Activated naive CD8-positive, alpha-beta T cell treated with anti-CD3 and anti-CD28 coated beads, Interleukin-2, amount 50 U/mL, for 16 hours (primary cell): ENCODE measurements at regions not wholly inside any gene's neighbourhood (a gene's known extent, or its start where the extent isn't known, plus 50 kb on each side); places are given as distances from the start of the nearest gene placed in this dataset.
"Not testable (repeated sequence)": the region's sequence is repeated elsewhere in the genome, so short reads cannot be mapped to it uniquely, and the experiment has no call there.

Experiments used
- DNase-seq: peaks from one replicate; pipeline ENCODE4 v3.0.0-alpha.2; 2020; ENCODE audit warnings: low read depth, low spot score

DNA sequence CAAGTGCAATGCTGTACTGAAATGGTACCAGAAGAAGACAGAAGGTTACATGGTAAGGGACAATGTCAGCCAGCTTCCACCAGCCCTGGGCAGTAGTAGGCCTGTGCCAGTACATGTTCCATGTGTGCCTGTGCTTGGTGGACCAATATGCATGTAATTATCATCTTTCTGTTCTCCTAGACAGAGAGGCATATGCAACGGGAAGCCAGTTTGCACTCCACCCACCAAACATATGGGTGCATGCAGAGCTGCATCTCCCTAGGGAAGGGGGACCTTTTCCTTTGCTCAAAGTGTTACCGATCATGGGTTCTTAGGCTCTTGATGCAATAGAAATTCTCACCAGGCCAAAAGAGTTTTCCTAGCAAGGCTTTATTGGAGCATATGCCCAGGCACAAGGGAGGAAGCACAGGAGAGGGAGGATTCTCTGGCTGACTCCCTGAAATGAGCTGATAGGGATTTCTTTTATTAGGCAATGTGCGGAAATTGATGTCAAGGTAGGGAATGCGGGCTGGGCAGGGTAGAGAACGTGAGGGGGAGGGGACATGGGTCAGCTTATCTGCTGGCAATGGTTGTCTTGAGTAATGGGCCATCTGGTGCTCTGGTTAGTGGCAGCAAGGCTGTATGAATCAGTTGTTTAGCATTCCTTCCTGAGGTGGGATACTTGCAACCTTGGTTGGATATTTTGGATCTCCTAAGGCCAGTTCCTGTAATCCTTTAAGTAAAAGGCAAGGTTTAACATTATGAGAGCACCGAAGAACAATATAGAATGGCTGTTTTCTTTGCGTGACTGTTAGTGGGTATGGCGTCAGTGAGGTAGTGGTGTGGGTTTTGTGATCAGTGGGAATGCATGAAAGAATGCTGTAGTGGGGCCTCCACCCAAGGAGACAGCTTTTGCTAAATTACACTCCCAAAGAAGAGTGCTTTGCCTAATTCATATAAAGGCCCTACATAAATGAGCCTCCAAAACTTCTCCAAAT lies 102.5 kb downstream of the CDRT15L2 start:
- DNase-seq, result not testable (repeated sequence)

DNA sequence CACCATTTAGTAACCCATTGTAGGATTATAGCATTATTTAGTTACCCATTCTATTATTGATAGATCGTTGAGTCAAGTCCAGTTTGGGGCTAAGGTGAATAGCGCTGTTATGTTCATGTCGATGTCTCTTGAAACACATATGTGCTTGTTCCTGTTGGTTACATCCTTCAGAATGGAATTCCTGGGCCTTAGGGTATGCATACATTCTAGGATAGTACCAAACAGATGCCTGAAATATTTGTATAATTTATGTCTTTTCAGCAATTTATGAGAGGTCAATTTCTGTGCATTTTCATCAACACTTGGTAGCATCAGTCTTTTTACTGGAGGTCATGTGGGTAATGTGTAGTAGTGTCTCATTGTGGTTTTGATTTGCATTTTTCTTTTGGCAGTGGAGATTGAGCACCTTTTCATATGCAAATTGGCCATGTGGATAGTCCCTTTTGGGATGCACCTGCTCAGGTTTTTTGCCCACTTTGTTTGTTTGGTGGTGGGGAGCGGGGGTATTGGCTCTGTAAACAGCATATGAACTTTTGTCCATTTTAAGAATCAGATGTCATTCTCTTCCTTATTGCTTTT lies 104.2 kb downstream of the CDRT15L2 start:
- not testable (repeated sequence) for DNase-seq

DNA sequence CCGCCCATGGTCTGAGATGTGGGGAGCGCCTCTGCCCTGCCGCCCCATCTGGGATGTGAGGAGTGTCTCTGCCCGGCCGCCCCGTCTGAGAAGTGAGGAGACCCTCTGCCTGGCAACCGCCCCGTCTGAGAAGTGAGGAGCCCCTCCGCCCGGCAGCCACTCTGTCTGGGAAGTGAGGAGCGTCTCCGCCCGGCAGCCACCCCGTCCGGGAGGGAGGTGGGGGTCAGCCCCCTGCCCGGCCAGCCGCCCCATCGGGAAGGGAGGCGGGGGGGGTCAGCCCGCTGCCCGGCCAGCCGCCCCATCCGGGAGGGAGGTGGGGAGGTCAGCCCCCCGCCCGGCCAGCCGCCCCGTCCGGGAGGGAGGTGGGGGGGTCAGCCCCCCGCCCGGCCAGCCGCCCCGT lies 105.5 kb downstream of the CDRT15L2 start:
- DNase-seq, result not testable (repeated sequence)

DNA sequence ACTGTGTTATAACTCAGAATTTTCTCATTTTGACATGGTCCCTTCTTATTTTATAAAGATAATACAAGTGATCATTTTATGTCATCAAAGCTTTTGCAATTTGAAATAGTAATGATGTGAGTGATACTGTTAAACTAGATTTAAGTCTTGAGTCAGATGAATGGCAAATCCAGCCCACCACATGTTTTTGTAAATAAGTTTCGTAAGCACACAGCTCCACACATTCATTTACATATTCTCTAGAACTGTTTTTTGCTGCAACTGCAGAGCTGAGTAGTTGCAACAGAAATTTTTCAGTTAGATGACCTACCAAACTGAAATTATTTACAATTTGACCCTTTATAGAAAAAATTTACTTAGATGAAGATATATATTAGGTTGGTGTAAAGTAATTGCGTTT lies 108.1 kb downstream of the CDRT15L2 start:
- not testable (repeated sequence) for DNase-seq

DNA sequence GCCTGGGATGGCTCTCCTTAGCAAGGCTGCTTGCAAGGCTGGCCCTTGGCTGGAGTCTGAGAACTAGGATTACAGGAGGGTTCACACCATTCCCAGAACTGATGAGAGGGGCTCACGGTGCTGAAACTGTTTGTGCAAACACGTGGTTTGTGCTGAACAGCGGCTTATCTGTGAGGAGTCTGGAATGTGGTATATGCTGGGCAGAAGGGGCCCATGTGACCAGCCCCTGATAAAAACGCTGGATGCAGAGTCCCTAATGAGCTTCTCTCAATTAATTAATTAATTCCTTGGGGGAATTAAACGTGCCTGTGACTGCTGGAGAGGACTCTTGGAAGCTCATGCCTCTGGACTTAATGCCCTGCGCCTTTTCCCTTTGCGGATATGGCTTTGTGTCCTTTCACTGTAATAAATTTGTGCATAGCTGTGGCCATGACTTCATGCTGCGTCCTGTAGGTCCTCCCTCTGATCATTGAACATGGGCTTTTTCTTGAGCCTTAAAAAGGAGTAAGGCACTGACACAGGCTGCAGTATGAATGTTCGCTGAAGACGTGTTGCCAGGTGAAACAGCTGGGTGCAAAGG lies 109.7 kb downstream of the CDRT15L2 start:
- DNase-seq, result not testable (repeated sequence)

DNA sequence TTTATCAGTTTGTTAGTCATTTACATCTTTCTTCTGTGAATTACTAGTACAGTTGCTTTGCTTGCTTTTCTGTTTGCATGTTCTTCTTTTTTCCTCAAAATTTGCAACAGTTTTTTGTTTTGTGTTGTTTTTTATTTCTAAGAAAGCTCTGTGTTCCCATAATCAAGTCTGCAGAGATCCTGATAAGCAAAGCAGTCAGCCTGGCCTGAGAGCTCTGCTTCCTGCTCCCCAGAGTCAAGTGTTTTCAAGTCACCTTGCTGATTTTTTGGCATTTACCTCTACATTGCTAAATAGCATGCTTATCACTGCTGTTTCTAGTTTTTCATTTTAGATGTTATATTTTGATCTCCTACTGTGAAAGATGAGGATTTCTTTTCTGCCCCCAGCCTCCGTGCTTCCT lies 113.2 kb downstream of the CDRT15L2 start:
- DNase-seq, result not testable (repeated sequence)

DNA sequence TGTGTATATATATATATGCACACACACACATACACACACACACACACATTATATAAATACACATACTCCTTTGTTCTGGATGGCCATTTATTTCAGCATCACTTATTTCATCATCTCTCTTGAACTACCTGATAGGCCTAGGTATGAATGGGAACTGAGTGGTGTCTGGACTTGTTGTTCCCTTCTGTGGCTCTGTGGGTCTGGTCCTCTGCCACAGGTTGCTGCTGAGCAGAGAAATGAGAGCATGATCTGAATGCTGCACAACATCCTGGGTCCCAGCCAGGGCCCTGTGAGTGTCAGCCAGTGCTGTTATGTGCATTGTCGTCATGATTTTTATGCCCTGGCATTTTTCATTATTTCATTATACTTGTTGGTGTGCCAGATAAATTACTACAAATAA lies 116.3 kb downstream of the CDRT15L2 start:
- not testable (repeated sequence) for DNase-seq

DNA sequence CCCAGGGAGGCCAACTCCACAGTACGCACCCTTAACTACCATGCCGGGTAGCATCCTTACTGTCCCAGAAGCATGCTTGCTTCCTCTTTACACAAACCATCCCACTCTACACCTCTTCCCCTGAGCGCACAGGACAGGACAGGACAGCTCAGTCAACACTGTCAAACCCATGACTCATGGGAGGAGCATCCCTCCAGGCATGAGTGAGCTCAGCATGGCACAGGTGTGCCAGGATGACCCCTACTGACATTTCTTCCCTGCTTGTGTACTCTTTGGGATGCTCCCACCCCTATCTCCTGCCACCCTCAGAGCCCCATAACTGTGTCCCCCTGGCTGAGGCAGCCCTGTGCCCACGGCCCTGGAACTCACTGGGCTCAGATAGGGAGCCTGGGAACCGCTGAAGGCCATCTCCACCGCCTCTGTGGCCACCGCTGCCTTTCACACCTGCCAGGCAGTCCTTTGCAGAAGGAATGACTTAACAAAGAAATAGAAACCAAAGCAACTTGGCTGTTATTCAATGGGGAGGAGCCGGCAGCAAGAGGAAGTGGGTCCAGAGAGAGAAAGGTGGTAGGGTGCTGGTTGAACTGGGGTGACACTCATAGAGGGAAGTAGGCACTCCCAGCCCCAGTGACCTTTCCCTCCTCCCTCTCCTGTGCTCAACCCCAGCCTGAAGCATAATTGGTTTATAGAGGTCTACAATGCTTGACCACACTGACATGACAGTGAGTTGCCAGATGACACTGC lies 119.1 kb downstream of the CDRT15L2 start:
- DNase-seq, result not testable (repeated sequence)

DNA sequence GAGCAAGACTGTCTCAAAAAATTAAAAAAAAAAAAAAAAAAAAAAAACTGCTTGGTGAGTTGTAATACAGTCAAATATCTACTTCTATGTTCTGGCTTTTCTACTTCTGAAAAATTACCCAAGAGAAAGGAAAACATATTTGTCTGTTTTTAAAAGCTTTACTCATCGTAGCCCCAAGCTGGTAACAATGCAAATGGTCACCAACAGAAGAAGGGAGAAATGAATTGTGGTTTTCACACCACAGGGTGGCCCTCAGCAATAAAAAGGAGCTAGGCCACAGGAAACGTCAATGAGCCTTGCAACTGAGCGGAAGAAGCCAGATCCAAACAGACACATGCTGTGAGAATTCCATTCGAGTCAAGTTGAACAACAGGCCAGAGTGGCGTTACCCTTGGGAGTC lies 121.0 kb downstream of the CDRT15L2 start:
- DNase-seq, result not testable (repeated sequence)

DNA sequence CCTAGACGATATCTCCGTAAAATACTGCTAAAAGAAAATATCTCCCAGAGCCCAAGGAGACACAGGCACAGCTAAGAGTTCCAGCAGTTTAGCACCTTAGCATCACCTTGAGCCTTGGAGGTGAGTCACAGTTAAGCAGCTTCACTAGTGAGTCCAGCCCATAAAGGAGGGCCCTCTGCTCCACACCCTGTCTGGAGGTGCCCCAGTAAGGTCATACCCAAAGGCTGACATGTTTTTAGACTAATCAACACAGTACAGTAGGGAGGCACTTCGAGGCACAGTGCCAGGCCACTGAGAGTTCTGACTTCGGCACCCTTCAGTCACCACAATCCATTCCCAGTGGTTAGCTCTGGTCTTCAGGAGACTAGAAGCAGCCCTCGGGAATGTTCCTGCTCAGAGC lies 121.8 kb downstream of the CDRT15L2 start:
- DNase-seq, result not testable (repeated sequence)

DNA sequence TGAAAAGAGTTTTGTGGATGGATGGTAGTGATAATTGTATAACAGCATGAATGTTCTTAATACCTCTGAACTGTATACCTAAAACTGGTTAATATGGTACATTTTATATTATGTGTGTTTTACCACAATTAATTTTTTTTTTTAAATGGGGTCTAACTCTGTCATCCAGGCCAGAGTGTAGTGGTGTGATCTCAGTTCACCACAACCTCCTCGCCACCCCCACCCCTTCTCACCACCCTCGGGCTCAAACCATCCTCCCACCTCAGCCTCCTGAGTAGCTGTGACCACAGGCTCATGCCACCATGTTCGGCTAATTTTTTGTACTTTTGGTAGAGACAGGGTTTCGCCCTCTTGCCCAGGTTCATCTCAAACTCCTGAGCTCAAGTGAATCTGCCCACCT lies 123.2 kb downstream of the CDRT15L2 start:
- DNase-seq, result no peak

DNA sequence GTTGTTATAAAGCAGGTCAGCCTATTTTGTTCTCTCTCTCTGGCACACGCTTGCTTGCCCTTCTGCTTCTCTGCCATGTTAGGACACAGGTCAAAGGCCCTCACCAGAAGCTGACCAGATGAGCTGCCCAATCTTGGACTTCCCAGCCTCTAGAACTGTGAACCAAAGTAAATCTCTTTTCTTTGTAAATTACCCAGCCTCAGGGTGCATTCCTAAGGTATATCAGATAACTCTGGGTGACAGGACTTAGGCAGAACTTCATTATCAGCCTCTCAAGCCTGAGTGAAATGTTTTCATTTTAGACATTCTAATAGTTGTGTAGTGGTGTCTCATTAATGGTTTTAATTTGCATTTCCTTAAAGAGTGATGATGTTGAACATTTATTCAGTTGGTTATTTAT lies 124.3 kb downstream of the CDRT15L2 start:
- DNase-seq, result no peak

DNA sequence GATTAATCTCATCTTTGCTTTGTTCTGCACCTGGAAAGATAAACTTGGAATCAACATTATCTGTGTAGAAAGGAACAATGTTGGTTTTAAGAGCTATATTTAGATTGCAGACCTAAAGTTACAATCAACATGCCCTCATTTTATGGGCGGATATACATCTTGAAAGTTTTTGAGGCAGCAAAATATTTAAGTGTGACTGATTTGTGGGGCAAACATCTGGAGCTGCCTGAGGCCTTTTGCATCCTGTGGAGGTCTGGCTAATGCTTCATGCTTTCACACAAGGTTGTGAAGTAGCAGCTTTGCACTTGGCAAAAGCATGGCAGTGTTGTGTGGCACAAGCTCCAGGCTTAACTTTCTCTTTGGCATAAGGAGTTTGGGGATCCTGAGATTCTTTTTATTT lies 125.7 kb downstream of the CDRT15L2 start:
- DNase-seq, result not testable (repeated sequence)

DNA sequence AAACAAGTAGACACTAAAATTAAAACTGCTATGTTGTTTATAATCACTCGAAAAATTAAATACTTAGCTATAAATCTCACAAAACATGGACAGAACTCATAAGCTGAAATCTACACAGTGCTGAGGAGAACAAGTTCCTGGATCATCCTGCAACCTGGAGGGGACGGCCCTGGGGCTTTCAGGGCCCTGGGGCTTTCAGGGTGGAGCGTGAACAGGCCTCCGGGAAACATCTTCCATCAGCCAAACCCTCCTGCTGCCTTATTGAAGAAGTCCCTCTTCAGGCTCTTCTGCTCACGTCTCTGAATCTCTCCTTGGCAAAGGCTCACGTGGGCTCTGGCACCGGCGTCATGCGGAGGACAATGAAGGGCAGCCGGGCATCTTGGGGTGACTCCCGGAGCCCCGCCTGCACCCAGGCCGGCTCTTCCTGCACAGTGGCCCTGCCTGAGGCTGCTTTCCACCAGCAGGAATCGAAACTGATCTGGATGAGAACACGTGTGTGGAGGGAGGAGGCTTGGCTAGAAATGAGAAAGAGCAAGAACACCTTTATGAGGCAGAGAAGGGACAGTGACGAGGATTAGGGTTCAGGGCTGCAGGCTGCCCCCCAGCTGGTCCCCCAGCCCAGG lies 127.3 kb downstream of the CDRT15L2 start:
- no peak for DNase-seq

DNA sequence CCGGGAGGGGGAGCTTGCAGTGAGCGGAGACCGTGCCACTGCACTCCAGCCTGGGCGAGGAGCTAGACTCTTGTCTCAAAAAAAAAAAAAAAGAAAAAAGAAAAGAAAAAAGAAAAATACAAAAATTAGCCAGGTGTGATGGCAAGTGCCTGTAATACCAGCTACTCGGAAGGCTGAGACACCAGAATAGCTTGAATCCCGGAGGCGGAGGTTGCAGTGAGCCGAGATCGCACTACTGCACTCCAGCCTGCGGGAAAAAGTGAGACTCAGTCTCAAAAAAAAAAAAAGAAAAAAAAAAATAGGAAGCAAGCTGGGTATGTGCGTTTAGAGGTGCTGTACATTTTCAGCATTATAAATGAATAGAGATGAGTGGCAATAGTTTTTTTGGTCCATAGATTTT lies 129.3 kb downstream of the CDRT15L2 start:
- DNase-seq, result not testable (repeated sequence)

DNA sequence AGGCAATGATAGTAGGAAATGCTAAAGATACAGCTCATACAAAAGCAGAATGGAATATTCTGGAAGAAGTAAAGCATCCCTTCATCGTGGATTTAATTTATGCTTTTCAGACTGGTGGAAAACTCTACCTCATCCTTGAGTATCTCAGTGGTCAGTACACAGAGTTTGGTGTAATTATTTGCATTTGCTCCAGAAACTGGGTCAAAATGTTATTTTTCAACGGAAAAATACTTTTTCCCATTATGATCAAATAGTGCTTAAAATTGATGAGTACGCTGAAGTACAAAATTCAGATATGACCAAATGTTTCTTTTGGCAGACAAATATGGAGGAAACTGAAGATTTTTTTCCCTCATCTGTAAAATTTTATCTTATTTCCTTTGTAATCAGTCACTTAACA lies 137.0 kb downstream of the CDRT15L2 start:
- DNase-seq, result not testable (repeated sequence)

DNA sequence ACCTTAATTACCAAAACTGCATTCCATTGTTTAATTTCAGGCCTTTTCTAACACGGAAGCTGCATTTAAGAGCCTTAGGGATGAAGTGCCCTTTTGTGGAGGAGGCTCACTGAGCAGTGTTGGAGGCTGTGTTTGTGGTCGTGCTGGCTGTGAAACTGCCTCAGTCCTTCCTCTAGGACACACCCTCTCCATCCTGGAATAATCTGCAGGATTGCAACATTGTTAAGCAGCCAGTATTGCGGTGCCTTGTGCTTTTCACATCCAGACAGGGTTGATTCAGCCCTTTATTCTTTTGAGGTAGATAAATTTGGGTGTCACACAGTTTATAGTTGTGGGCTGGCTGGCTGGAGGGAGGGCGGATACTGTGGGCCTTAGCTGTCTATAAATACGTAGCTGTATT lies 141.6 kb downstream of the CDRT15L2 start:
- DNase-seq, result no peak

DNA sequence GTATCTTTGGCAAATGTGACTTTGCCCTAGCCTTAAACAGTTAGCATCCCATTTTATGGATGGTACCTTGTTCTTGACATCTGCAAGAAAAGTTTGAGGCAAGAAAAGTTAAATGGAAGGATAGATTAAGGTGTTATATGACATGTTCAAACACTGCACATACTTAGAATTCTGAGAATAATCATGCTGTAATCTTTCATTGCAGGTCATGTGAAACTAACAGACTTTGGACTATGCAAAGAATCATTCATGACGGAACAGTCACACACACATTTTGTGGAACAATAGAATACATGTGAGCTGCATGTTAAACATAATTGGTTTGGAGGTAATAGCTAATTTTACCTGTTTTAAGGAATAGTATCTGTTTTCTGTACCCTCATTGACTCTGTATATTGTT lies 144.9 kb downstream of the CDRT15L2 start:
- DNase-seq, result not testable (repeated sequence)

DNA sequence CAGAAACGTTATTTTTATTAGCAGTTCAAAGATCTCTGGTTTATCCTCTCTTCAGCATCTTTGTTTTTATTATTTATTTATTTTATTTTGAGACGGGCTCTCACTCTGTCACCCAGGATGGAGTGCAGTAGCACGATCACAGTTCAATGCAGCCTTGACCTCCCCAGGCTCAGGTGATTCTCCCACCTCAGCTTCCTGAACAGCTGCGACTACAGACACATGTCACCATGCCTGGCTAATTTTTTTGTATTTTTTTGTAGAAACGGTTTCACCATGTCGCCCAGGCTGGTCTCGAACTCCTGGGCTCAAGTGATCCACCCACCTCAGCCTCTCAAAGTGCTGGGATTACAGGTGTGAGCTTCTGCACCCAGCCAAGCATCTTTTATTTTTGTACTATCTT lies 147.7 kb downstream of the CDRT15L2 start:
- DNase-seq, result not testable (repeated sequence)

DNA sequence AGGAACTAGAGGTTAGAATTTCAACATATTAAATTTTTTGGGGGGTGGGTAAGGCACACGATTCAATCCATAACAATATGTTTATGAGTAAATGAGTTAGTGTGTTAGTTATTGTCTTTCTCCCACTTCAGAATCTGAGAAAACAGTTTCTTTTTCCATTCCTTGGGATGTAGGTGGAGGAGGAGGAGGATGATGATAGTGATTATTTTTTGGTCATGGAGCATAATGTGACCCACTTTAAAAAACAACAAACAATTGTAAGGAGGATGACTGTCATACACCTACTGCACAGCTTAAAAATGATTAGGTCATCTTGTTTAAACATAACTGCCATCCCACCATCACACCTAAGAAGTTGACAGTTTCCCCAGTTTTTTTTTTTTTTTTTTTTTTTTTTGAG lies 148.7 kb downstream of the CDRT15L2 start:
- DNase-seq, result no peak

DNA sequence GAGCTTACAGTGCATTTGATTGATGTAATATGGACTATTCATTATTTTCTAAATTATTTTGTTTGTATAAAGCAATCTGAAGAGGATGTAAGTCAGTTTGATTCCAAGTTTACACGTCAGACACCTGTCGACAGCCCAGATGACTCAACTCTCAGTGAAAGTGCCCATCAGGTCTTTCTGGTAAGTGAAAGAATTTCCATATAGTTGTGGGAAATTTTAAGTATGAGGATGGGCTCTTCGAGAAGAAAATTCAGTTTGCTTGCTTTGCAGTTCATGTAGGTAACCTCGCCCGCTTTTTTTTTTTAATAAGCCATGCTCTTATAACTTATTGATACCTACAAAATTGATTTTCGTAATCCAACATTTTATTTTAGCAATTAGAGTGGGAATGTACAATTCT lies 151.6 kb downstream of the CDRT15L2 start:
- not testable (repeated sequence) for DNase-seq
